Right lobe of liver (tissue), 4 donors: ENCODE measurements at regions not wholly inside any gene's neighbourhood (a gene's known extent, or its start where the extent isn't known, plus 50 kb on each side); places are given as distances from the start of the nearest gene placed in this dataset.

Source experiments
- POLR2A ChIP-seq: fragments of 450-650 bp; IDR thresholded peaks from one replicate; pipeline ENCODE4 v1.6.1; 2017; ENCODE audit warnings: antibody characterized with exemption, mild to moderate bottlenecking
- TF ChIP-seq, protein P1 (sequence below), 4 donors: fragments of 200-600 bp in 3 of 4; fragments of 450-650 bp in 1 of 4; IDR thresholded peaks; one replicate each; pipeline versions ENCODE4 v1.5.1 to v1.8.0; 2016 to 2022; ENCODE audit warnings: antibody characterized with exemption in 4 of 4, mild to moderate bottlenecking in 2 of 4
- donor health status: DM: no; HTN: no; CAD: no.
- donor health status: DM: no; HTN: no; CAD: no.
- donor health status: DM: no; HTN: yes; CAD: no.

DNA sequence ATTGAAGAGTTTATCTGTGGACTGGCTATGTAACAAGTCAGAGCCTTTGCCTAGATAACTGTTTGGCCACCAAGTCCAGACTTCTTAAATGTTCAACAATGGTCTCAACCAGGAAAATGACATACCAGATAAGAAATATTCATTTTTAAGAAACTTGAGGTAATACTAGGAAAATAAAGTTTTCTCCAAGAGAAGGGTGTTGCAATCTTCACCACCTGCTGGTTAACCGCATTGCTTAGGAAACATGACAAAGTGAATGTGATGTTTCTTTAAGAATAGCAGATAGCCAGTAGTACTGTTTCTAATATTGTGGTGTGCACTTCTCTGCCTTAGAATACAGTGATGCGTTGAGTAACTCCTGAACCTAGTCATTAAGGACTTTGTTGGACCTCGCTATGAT is 321.5 kb upstream of the CADM2 start:
- TF ChIP-seq, protein P1, sequence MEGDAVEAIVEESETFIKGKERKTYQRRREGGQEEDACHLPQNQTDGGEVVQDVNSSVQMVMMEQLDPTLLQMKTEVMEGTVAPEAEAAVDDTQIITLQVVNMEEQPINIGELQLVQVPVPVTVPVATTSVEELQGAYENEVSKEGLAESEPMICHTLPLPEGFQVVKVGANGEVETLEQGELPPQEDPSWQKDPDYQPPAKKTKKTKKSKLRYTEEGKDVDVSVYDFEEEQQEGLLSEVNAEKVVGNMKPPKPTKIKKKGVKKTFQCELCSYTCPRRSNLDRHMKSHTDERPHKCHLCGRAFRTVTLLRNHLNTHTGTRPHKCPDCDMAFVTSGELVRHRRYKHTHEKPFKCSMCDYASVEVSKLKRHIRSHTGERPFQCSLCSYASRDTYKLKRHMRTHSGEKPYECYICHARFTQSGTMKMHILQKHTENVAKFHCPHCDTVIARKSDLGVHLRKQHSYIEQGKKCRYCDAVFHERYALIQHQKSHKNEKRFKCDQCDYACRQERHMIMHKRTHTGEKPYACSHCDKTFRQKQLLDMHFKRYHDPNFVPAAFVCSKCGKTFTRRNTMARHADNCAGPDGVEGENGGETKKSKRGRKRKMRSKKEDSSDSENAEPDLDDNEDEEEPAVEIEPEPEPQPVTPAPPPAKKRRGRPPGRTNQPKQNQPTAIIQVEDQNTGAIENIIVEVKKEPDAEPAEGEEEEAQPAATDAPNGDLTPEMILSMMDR (IDR thresholded peaks at IDR 0.05) = no peak
- TF ChIP-seq POLR2A = no peak
